ENCODE measurements at regions not wholly inside any gene's neighbourhood (a gene's known extent, or its start where the extent isn't known, plus 50 kb on each side); places are given as distances from the start of the nearest gene placed in this dataset.

DNA sequence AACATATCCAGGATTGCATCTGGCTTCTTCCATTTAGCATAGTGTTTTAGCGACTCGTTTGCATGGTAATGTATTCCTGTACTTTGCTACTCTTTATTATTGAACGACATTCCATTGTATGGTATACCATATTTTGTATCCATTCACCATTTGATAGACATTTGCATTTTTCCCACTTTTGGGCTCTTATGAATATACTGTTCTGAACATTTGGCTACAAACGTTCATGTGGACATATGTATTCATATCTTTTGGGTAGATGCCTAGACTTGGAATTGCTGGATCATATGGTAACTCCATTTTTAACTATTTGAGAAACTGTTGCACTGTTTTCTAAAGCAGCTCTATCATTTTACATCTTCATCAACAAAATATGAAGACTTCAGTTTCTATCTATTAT is 383.7 kb upstream of the AKR1E2 start:
- no peak for TF ChIP-seq CTCF (IDR thresholded peaks at IDR 0.05)
- H3K4me1 Mint-ChIP-seq (ENCODE audit: low read depth), result peaks cover 8% of the 10 kb centered on the region
- peaks cover 3% of the 10 kb centered on the region for H3K36me3 Mint-ChIP-seq (ENCODE audit: low read depth)
- no peak for DNase-seq (ENCODE audit: low spot score)
- H3K9me3 Mint-ChIP-seq (ENCODE audit: low read depth), result peaks cover 23% of the 10 kb centered on the region
- no peak overlapping the region for H3K27ac Mint-ChIP-seq (ENCODE audit: unreplicated experiment)
- H3K4me3 Mint-ChIP-seq (ENCODE audit: unreplicated experiment), result no peak overlapping the region
- H3K27me3 Mint-ChIP-seq (ENCODE audit: low read depth), result no peaks in the 10 kb centered on the region

DNA sequence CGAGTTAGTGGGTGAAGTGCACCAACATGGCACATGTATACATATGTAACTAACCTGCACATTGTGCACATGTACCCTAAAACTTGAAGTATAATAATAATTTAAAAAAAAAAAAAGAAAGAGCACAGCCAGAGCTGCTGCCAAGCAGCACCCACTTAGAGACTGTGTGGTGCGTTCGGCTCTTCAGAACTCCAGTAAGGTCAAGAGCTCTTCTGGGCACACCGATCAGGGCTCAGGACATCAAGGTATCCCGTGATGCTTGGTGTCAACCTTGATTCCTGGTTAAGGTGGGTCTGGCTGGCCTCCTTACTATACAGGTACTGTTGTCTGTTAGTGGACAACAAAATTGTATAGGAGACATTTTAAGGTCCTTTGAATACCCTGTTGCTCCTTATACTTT is 385.7 kb upstream of the AKR1E2 start:
- H3K27me3 Mint-ChIP-seq (ENCODE audit: low read depth), result no peaks in the 10 kb centered on the region
- DNase-seq (ENCODE audit: low spot score), result no peak

DNA sequence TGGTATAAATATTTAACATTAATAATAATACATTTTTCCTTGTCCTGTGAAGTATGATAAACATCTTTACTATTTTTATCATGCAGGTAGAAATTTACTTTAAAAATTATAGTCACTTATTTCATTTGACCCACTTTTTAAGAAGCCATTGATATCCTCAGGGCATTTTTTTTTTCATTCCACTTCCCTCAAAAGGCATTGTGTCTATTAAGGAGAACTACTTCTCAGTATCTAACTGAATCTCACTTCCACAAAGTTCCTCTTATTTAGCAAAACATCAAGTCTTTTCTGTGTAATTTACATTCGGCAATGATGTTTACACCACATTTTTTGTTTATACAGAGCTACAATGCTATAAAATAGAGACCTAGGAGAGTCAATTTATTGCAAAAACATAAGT is 388.2 kb upstream of the AKR1E2 start:
- peaks cover 8% of the 10 kb centered on the region for H3K4me1 Mint-ChIP-seq (ENCODE audit: low read depth)
- no peak overlapping the region for H3K27ac Mint-ChIP-seq (ENCODE audit: unreplicated experiment)
- H3K36me3 Mint-ChIP-seq (ENCODE audit: low read depth), result no peaks in the 10 kb centered on the region
- TF ChIP-seq CTCF (IDR thresholded peaks at IDR 0.05), result no peak
- no peaks in the 10 kb centered on the region for H3K27me3 Mint-ChIP-seq (ENCODE audit: low read depth)
- H3K4me3 Mint-ChIP-seq (ENCODE audit: unreplicated experiment), result no peak overlapping the region
- DNase-seq (ENCODE audit: low spot score), result no peak
- peaks cover 8% of the 10 kb centered on the region for H3K9me3 Mint-ChIP-seq (ENCODE audit: low read depth)

More for the DNA sequence above, 385.7 kb upstream of the AKR1E2 start:
- Mint-ChIP-seq H3K9me3 (ENCODE audit: low read depth) (peaks cover 21% of the 10 kb centered on the region), H3K4me1 (ENCODE audit: low read depth) (peaks cover 8% of the 10 kb centered on the region), H3K27ac (ENCODE audit: unreplicated experiment) (no peak overlapping the region), H3K36me3 (ENCODE audit: low read depth) (peaks cover 3% of the 10 kb centered on the region), H3K4me3 (ENCODE audit: unreplicated experiment) (no peak overlapping the region)
- no peak for TF ChIP-seq CTCF (IDR thresholded peaks at IDR 0.05)

DNA sequence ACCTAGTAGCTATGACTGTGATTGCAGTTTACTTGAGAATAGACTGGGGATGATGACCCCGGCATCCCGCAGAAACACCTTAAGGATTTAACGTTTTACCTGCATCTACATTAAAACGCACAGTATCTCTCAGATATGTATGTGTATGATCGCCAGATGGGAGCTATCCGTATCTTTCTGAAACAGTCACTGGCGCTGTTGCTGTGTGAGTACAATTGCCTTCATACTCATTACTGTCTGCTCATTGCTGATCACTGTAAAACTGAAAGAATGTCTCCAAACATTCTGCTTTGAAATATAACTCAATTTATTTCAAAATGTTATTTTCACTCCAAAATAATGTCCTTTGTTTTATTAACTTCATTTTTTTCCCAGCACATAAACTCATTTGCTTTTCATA is 388.9 kb upstream of the AKR1E2 start:
- Mint-ChIP-seq H3K4me3 (ENCODE audit: unreplicated experiment) (no peak overlapping the region), H3K27ac (ENCODE audit: unreplicated experiment) (no peak overlapping the region), H3K36me3 (ENCODE audit: low read depth) (no peaks in the 10 kb centered on the region), H3K9me3 (ENCODE audit: low read depth) (peaks cover 4% of the 10 kb centered on the region), H3K4me1 (ENCODE audit: low read depth) (peaks cover 8% of the 10 kb centered on the region), H3K27me3 (ENCODE audit: low read depth) (no peaks in the 10 kb centered on the region)
- DNase-seq (ENCODE audit: low spot score), result no peak
- TF ChIP-seq CTCF (IDR thresholded peaks at IDR 0.05), result no peak

GRCh38 chr10:4436103-4436502 is 389.9 kb upstream of the AKR1E2 start:
- no peak overlapping the region for H3K27ac Mint-ChIP-seq (ENCODE audit: unreplicated experiment)
- H3K36me3 Mint-ChIP-seq (ENCODE audit: low read depth), result no peaks in the 10 kb centered on the region
- H3K27me3 Mint-ChIP-seq (ENCODE audit: low read depth), result no peaks in the 10 kb centered on the region
- no peak overlapping the region for H3K4me3 Mint-ChIP-seq (ENCODE audit: unreplicated experiment)
- no peaks in the 10 kb centered on the region for H3K9me3 Mint-ChIP-seq (ENCODE audit: low read depth)
- peaks cover 15% of the 10 kb centered on the region for H3K4me1 Mint-ChIP-seq (ENCODE audit: low read depth)
- TF ChIP-seq CTCF (IDR thresholded peaks at IDR 0.05), result no peak
- DNase-seq (ENCODE audit: low spot score), result no peak

Data from chondrocyte (in vitro differentiated cells).